ENCODE measurements at regions not wholly inside any gene's neighbourhood (a gene's known extent, or its start where the extent isn't known, plus 50 kb on each side); places are given as distances from the start of the nearest gene placed in this dataset.

DNA sequence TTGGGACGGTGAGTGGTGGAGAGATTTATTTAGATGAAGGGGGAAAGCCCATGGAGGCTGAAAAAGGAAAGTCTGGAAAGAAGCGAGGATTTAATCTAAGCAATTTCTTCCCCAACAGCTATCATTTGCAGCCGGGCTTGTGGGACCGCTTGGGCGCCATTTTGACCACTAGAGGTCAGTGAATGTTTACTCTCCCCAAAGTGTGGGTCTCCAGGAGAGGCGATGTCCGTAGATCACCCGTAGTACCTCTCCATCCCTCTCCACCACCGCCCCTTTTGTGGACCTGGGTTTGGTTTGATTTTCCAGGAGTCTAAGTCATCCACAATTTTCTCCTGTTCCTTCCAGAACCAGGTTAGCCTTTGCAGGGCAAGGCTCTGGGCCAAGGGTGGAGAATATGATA lies 91.2 kb upstream of the PARP11 start:
- Histone ChIP-seq H3K9me3 (ENCODE audit: insufficient read depth, low read depth) (no peaks in the 10 kb centered on the region), H4K20me1 (ENCODE audit: insufficient read depth) (no peaks in the 10 kb centered on the region; the same call in 1 of the 2 replicates), H3K36me3 (ENCODE audit: low read depth) (no peaks in the 10 kb centered on the region), H3F3A (ENCODE audit: insufficient read depth, low read depth) (no peaks in the 10 kb centered on the region), H2AFZ (no peak overlapping the region), H3K9me2 (ENCODE audit: insufficient read depth) (no peaks in the 10 kb centered on the region), H3K4me1 (replicated peaks; ENCODE audit: insufficient read depth) (no peaks in the 10 kb centered on the region), H3K27ac (no peak overlapping the region), H3K4me3 (no peak overlapping the region), H3K79me2 (ENCODE audit: low read depth) (no peaks in the 10 kb centered on the region), H3K27me3 (ENCODE audit: insufficient read depth, low read depth) (peaks cover 88% of the 10 kb centered on the region), H3K4me2 (no peak overlapping the region)
- POLR2A ChIA-PET (ENCODE audit: unreplicated experiment): no interaction called here
- DNase-seq: no peak
- TF ChIP-seq, protein P1, sequence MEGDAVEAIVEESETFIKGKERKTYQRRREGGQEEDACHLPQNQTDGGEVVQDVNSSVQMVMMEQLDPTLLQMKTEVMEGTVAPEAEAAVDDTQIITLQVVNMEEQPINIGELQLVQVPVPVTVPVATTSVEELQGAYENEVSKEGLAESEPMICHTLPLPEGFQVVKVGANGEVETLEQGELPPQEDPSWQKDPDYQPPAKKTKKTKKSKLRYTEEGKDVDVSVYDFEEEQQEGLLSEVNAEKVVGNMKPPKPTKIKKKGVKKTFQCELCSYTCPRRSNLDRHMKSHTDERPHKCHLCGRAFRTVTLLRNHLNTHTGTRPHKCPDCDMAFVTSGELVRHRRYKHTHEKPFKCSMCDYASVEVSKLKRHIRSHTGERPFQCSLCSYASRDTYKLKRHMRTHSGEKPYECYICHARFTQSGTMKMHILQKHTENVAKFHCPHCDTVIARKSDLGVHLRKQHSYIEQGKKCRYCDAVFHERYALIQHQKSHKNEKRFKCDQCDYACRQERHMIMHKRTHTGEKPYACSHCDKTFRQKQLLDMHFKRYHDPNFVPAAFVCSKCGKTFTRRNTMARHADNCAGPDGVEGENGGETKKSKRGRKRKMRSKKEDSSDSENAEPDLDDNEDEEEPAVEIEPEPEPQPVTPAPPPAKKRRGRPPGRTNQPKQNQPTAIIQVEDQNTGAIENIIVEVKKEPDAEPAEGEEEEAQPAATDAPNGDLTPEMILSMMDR (conservative IDR thresholded peaks at IDR 0.05): no peak
- no peak for TF ChIP-seq EZH2 (IDR thresholded peaks at IDR 0.05; ENCODE audit: low read depth)
- CTCF ChIA-PET: interaction anchor here (0.7 kb wide), 1 partner anchor 312 kb away, joined by 5 read pairs; no protein-coding TSS in a partner anchor
- BruUV-seq (replicated peaks): no TSS peak
- intact Hi-C loops (cut with micrococcal nuclease; ENCODE audit: unreplicated experiment): no loop called here

- Histone ChIP-seq H4K20me1 (ENCODE audit: insufficient read depth) (no peaks in the 10 kb centered on the region; the same call in 1 of the 2 replicates), H3K9me2 (ENCODE audit: insufficient read depth) (no peaks in the 10 kb centered on the region), H3K4me3 (no peak overlapping the region), H2AFZ (no peak overlapping the region), H3K27me3 (ENCODE audit: insufficient read depth, low read depth) (peaks cover 88% of the 10 kb centered on the region), H3F3A (ENCODE audit: insufficient read depth, low read depth) (no peaks in the 10 kb centered on the region), H3K79me2 (ENCODE audit: low read depth) (no peaks in the 10 kb centered on the region), H3K9me3 (ENCODE audit: insufficient read depth, low read depth) (no peaks in the 10 kb centered on the region), H3K4me2 (no peak overlapping the region), H3K4me1 (replicated peaks; ENCODE audit: insufficient read depth) (no peaks in the 10 kb centered on the region), H3K36me3 (ENCODE audit: low read depth) (no peaks in the 10 kb centered on the region), H3K27ac (no peak overlapping the region)
- ChIA-PET CTCF (no interaction called here), POLR2A (ENCODE audit: unreplicated experiment) (interaction anchor here (0.8 kb wide), 1 partner anchor 1532 kb away, joined by 5 read pairs; no protein-coding TSS in a partner anchor)
- BruUV-seq (replicated peaks): no TSS peak
- DNase-seq: no peak
- intact Hi-C loops (cut with micrococcal nuclease; ENCODE audit: unreplicated experiment): no loop called here
- TF ChIP-seq, protein P1 (conservative IDR thresholded peaks at IDR 0.05): no peak
- TF ChIP-seq EZH2 (IDR thresholded peaks at IDR 0.05; ENCODE audit: low read depth): no peak
Measured at GRCh38 chr12:3962631-3963483, 89.7 kb upstream of the PARP11 start.

DNA sequence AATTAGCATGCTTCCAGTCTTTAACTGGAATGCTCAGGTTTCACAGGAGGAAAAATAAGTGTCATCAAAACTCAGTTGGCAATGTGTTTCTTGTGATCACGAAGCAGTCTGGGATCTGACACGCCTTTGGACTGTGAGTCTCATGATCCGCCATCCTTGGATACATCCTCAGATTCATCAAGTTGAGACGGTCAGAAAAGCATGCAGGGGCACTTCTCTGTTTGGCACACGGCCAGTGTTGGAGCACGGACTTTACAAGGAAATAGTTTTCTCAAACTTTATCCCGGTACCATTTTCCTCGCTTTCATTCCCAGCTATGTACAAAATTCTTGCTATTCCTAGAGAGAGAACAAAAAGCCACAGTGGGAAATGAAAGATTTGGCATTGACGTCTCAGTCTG lies 88.4 kb upstream of the PARP11 start:
- Histone ChIP-seq H3K9me3 (ENCODE audit: insufficient read depth, low read depth) (no peaks in the 10 kb centered on the region), H3K36me3 (ENCODE audit: low read depth) (no peaks in the 10 kb centered on the region), H2AFZ (no peak overlapping the region), H3F3A (ENCODE audit: insufficient read depth, low read depth) (no peaks in the 10 kb centered on the region), H3K79me2 (ENCODE audit: low read depth) (no peaks in the 10 kb centered on the region), H3K27ac (no peak overlapping the region), H3K4me3 (no peak overlapping the region), H3K4me2 (no peak overlapping the region), H3K9me2 (ENCODE audit: insufficient read depth) (no peaks in the 10 kb centered on the region), H3K27me3 (ENCODE audit: insufficient read depth, low read depth) (peaks cover 89% of the 10 kb centered on the region), H3K4me1 (replicated peaks; ENCODE audit: insufficient read depth) (no peaks in the 10 kb centered on the region), H4K20me1 (ENCODE audit: insufficient read depth) (no peaks in the 10 kb centered on the region; the same call in 1 of the 2 replicates)
- ChIA-PET POLR2A (ENCODE audit: unreplicated experiment) (no interaction called here), CTCF (no interaction called here)
- DNase-seq: no peak
- TF ChIP-seq, protein P1 (conservative IDR thresholded peaks at IDR 0.05): no peak
- no peak for TF ChIP-seq EZH2 (IDR thresholded peaks at IDR 0.05; ENCODE audit: low read depth)
- intact Hi-C loops (cut with micrococcal nuclease; ENCODE audit: unreplicated experiment): no loop called here
- no TSS peak for BruUV-seq (replicated peaks)

Measured in PC-9 (cell line).